RPMI7951 (cell line): ENCODE measurements at regions not wholly inside any gene's neighbourhood (a gene's known extent, or its start where the extent isn't known, plus 50 kb on each side); places are given as distances from the start of the nearest gene placed in this dataset.

Experiments
- DNase-seq: peaks from one replicate; pipeline ENCODE4 v3.0.0-alpha.2; 2012; ENCODE audit warnings: low read depth

DNA sequence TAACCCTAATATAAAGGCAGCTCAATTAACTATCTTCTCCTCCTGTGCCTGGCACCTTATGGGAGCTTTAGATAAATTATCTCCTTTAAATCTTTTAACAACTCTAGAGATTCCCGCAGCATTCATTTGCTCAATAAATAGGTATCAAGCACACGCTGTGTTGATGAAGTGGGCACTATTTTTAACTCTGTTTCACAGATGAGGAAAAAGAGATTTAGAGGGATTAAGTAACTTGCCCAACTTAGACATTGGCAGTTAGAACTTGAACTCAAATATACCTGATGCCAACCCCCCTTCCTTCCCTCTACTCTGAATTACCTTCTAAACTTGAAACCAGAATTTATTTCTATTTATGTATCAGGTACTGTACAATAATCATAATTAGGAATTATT lies 112.4 kb downstream of the SH3TC2 start:
- no peak for DNase-seq

DNA sequence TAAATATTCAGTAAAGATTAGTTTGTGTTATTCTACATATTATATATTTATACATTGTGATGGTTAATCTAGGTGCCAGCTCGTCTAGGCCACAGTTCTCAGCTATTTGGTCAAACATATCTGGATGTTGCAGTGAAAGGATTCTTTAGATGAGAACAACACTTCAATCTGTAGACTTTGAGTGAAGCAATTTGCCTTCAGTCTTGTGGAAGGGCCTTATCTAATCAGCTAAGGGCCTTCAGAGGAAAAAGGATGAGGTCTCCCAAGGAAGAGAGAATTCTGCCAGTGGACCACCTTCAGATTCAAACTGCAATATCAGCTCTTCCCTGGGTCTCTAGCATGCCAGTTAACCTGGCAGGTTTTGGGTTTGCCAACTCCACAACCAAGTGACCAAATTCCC lies 112.0 kb downstream of the SH3TC2 start:
- no peak for DNase-seq

DNA sequence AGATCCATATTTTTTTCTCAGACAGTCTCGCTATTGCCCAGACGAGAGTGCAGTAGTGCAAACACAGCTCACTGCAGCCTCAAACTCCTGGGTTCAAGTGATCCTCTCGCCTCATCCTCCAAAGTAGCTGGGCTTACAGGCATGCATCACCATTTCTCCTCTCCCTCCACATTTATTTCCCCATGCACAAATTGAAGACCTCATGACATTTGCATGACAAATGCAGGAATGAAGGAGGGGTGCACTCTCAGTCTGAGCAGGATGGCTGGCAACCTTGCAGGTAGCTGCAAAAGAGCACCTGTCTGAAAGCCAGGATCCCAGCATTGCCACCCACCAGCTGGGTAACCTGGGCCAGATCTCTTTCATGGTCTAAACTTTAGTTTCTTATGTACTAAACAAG lies 111.2 kb downstream of the SH3TC2 start:
- DNase-seq = no peak

DNA sequence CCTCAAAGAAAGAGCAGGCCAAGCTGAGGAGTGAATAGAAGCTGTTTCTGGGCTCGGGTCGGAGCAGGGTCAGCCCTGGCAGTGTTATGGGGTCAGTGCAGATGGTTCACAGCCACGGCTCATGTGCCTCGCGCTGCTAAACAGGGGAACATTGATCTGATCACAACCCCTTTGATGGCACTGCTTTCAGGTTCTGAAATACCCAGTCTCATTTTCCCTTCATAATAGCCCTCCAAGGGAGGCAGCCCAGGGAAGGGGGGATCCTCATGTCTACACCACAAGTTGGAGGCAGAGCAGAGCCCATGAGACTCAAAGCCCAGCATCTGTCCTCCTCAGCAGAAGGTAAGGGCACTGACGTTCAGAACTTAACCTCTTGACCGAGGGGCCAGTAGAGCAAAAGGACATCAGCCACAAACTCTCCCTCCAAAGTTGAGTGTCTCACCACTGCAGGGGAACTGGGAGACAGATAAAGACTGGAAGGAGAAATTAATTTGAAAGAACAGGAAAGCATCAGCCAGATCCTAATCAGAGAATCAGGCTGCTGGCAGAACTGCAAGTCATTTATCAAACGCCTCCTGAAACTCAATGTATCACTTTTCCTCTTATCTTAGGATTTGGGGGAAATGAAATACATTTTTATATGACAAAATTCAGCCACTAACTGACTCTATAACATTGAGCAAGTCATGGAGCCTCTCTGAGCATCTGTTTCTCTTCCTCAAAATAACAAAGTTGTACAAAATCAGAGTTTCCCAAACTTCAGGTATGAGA lies 110.6 kb downstream of the SH3TC2 start:
- DNase-seq = no peak

DNA sequence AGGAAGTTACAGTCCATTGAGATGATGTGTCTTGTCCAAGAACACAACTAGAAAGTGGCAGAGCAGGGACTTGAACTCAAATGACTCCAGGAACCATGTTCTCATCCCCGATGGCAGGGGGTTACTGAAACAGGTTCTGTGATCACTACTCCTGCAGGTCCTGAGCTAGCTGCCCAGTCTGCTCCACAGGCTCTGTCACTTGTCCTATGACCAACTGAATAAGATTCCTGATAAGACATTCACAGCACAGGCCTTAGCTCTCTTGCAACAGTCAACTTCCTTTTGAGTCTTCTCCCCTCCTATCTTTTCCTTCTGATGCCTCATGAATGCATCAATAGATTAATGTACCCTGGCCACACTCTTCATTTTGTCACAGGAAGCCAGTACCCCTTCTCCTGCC lies 109.2 kb downstream of the SH3TC2 start:
- no peak for DNase-seq
